Mesothelial cell of epicardium (in vitro differentiated cells): ENCODE measurements at regions not wholly inside any gene's neighbourhood (a gene's known extent, or its start where the extent isn't known, plus 50 kb on each side); places are given as distances from the start of the nearest gene placed in this dataset.

ENCODE experiments used
- DNase-seq, 2 experiments: peaks; one replicate each; pipeline ENCODE4 v3.0.0; 2021; ENCODE audit warnings: low spot score in 2 of 2; ENCODE audit not compliant: unreplicated experiment in 2 of 2
- H3K27ac Mint-ChIP-seq: 2 replicates; pipeline ENCODE4 v1.8.0; 2021; ENCODE audit warnings: mixed read lengths
- H3K27me3 Mint-ChIP-seq: 2 replicates; pipeline ENCODE4 v1.8.0; 2021; ENCODE audit warnings: low read depth, mixed read lengths
- H3K36me3 Mint-ChIP-seq: 2 replicates; pipeline ENCODE4 v1.8.0; 2021; ENCODE audit warnings: mixed read lengths
- H3K4me1 Mint-ChIP-seq: 2 replicates; pipeline ENCODE4 v1.8.0; 2021; ENCODE audit warnings: mixed read lengths
- H3K4me3 Mint-ChIP-seq: 2 replicates; pipeline ENCODE4 v1.8.0; 2021; ENCODE audit warnings: mild to moderate bottlenecking, moderate library complexity, mixed read lengths
- H3K9me3 Mint-ChIP-seq: 2 replicates; pipeline ENCODE4 v1.8.0; 2021; ENCODE audit warnings: mixed read lengths
- TF ChIP-seq, protein P1 (sequence below): fragments of 200-600 bp; sonication (generic); IDR thresholded peaks from one replicate; pipeline ENCODE4 v1.5.0; 2021; ENCODE audit warnings: antibody characterized with exemption; ENCODE audit not compliant: unreplicated experiment

DNA sequence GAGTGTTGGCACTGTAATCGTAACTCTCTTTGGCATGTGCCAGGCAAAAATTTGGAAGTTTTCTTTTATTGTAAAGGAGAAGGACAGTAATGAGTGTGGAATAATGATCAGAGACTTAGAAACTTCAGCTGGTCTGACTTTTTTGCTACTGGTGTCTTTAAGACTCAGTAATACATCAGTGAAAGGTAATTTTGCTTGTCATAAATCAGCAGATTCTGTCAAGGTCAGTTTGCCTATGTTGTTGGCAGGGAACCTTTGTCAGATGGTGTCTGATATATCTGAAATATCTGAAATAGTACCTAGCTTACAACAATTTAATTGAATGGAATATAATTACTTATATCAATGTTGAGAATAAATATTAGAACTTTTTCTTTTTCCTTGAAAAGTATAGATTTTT is 516.9 kb downstream of the LRFN5 start:
- H3K27me3 Mint-ChIP-seq: no peaks in the 10 kb centered on the region
- peaks cover 2% of the 10 kb centered on the region for H3K4me1 Mint-ChIP-seq
- no peaks in the 10 kb centered on the region for H3K36me3 Mint-ChIP-seq
- H3K4me3 Mint-ChIP-seq: no peak overlapping the region
- H3K27ac Mint-ChIP-seq: no peak overlapping the region
- peaks cover 16% of the 10 kb centered on the region for H3K9me3 Mint-ChIP-seq
- no peak for DNase-seq
- TF ChIP-seq, protein P1, sequence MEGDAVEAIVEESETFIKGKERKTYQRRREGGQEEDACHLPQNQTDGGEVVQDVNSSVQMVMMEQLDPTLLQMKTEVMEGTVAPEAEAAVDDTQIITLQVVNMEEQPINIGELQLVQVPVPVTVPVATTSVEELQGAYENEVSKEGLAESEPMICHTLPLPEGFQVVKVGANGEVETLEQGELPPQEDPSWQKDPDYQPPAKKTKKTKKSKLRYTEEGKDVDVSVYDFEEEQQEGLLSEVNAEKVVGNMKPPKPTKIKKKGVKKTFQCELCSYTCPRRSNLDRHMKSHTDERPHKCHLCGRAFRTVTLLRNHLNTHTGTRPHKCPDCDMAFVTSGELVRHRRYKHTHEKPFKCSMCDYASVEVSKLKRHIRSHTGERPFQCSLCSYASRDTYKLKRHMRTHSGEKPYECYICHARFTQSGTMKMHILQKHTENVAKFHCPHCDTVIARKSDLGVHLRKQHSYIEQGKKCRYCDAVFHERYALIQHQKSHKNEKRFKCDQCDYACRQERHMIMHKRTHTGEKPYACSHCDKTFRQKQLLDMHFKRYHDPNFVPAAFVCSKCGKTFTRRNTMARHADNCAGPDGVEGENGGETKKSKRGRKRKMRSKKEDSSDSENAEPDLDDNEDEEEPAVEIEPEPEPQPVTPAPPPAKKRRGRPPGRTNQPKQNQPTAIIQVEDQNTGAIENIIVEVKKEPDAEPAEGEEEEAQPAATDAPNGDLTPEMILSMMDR: no peak

DNA sequence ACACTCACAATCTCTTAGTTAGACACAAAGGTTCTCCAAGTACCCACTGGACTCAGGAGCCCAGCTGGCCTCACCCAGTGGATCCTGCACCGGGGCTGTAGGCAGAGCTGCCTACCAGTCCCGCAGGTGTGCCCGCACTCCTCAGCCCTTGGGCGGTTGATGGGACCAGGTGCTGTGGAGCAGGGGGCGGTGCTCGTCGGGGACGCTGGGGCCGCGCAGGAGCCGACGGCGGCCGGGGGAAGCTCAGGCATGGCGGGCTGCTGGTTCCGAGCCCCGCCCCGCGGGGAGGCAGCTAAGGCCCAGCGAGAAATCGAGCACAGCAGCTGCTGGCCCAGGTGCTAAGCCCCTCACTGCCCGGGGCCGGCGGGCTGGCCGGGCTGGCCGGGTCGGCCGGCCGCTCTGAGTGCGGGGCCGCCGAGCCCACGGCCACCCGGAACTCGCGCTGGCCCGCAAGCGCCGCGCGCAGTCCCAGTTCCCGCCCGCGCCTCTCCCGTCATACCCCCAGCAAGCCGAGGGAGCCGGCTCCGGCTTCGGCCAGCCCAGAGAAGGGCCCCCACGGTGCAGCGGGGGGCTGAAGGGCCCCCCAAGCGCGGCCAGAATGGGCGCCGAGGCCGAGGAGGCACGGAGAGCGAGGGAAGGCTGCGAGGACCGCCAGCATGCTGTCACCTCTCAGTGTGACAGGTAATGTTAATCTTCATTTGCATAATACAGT is 506.8 kb downstream of the LRFN5 start:
- no peak overlapping the region for H3K27ac Mint-ChIP-seq

DNA sequence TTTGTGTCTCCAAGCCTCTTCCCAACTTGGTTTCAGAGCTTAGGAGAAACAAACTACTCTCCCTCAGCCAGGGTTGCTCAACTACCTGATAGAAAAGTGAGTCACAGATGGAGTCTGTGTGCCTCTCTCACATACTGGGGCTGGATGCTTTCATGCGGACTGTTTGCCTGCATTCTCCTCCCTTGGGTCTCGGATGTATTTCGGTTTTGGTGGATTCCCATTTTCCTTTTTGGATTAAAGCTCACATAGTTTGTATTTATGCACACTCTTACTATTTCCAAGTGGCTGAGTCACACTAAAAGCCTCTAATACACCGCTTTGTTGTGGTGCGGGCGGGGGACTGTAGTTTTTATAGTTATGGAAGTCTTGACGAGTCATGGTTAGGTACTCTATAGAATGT is 505.4 kb downstream of the LRFN5 start:
- TF ChIP-seq, protein P1: no peak
- Mint-ChIP-seq H3K36me3 (peaks cover 20% of the 10 kb centered on the region), H3K9me3 (peaks cover 49% of the 10 kb centered on the region), H3K4me1 (no peaks in the 10 kb centered on the region), H3K27me3 (no peaks in the 10 kb centered on the region), H3K4me3 (no peak overlapping the region), H3K27ac (no peak overlapping the region)
- no peak for DNase-seq

More for the DNA sequence above, 506.8 kb downstream of the LRFN5 start:
- Mint-ChIP-seq H3K36me3 (peaks cover 20% of the 10 kb centered on the region), H3K4me1 (no peaks in the 10 kb centered on the region), H3K4me3 (no peak overlapping the region), H3K27me3 (no peaks in the 10 kb centered on the region), H3K9me3 (peaks cover 35% of the 10 kb centered on the region)
- DNase-seq: no peak
- TF ChIP-seq, protein P1: no peak

DNA sequence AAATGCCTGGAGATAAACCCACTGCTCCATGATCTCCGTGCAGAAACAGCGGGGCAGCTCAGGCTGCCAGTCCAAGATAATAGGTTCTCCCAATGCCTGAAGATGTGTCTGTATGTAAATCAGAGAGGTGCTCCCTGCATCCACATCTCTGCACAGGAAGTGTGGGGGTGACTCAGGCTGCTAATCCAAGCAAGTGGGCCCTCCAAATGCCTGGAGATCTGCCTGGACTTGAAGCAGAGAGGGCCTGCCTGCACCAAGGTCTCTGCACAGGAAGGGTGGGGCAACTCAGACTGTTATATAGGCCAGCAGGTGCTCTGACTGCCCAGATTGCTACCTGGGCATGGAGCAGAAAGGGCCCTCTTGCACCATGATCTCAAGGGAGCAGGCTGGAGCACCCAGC is 504.7 kb downstream of the LRFN5 start:
- Mint-ChIP-seq H3K27ac (no peak overlapping the region), H3K4me1 (no peaks in the 10 kb centered on the region), H3K9me3 (peaks cover 53% of the 10 kb centered on the region), H3K27me3 (no peaks in the 10 kb centered on the region), H3K36me3 (peaks cover 20% of the 10 kb centered on the region), H3K4me3 (no peak overlapping the region)
- TF ChIP-seq, protein P1: no peak
- DNase-seq: no peak

DNA sequence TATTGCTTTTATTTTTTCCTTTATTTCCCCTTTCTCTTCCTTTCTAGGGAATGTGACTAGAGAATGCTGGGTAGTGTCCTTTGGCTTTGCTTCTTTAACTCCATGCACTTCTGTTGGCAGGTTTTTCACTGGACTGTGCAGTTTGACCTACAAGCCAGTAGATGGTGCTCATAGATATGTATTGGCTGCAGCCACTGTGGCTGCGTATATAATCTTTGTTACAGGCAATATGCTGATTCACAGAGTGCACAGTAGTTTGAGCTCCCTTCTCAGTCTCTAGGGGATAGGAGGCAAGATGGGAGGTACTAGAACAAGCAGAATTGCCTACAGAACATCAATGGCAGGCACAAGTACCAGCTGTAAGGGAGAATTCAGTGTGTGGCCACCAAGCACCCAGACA is 503.5 kb downstream of the LRFN5 start:
- Mint-ChIP-seq H3K4me1 (no peaks in the 10 kb centered on the region), H3K27ac (no peak overlapping the region), H3K36me3 (peaks cover 20% of the 10 kb centered on the region), H3K27me3 (no peaks in the 10 kb centered on the region), H3K9me3 (peaks cover 53% of the 10 kb centered on the region), H3K4me3 (no peak overlapping the region)
- DNase-seq: no peak
- TF ChIP-seq, protein P1: no peak
